HEK293T (cell line): ENCODE measurements at regions not wholly inside any gene's neighbourhood (a gene's known extent, or its start where the extent isn't known, plus 50 kb on each side); places are given as distances from the start of the nearest gene placed in this dataset.
"Not testable (repeated sequence)": the region's sequence is repeated elsewhere in the genome, so short reads cannot be mapped to it uniquely, and the experiment has no call there.

Source experiments
- FOXM1 ChIP-seq: fragments of 450-650 bp; IDR thresholded peaks from 2 replicates; pipeline ENCODE4 v1.6.1; 2017; ENCODE audit warnings: mild to moderate bottlenecking, borderline replicate concordance
- PKNOX1 ChIP-seq: fragments of 450-650 bp; IDR thresholded peaks from 2 replicates; pipeline ENCODE4 v1.6.1; 2016
- SP1 ChIP-seq: fragments of 450-650 bp; IDR thresholded peaks from 2 replicates; pipeline ENCODE4 v1.6.1; 2017
- TARDBP ChIP-seq: fragments of 450-650 bp; IDR thresholded peaks from 2 replicates; pipeline ENCODE4 v1.6.1; 2016

GRCh38 chr15:20612356-20612755, 70.8 kb upstream of the GOLGA6L6 start:
- TF ChIP-seq PKNOX1, TARDBP, SP1, FOXM1: not testable (repeated sequence)
